Breast epithelium (tissue), 4 donors: ENCODE measurements at regions not wholly inside any gene's neighbourhood (a gene's known extent, or its start where the extent isn't known, plus 50 kb on each side); places are given as distances from the start of the nearest gene placed in this dataset.
A peak's percentile ranks its signal among the peaks of the same experiment; 100 is the strongest.

Experiments
- DNase-seq, 2 donors: peaks; one replicate each; pipeline ENCODE4 v3.0.0-alpha.2; 2019; ENCODE audit warnings: low spot score in 2 of 2
- H3K27ac ChIP-seq, 2 donors: fragments of 200-600 bp; sonication (generic) in 1 of 2; one replicate each; pipeline ENCODE4 v1.5.1; 2016 to 2019; ENCODE audit warnings: mild to moderate bottlenecking in 1 of 2
- H3K27me3 ChIP-seq, 2 donors: fragments of 200-600 bp; sonication (generic) in 1 of 2; one replicate each; pipeline versions ENCODE4 v1.5.1 to v1.6.0; 2017 to 2019; ENCODE audit warnings: control low read depth in 1 of 2, mild to moderate bottlenecking in 1 of 2
- H3K36me3 ChIP-seq: fragments of 200-600 bp; one replicate; pipeline ENCODE4 v1.5.1; 2019
- H3K4me1 ChIP-seq, 2 donors: fragments of 200-600 bp; sonication (generic); one replicate each; pipeline ENCODE4 v1.5.1; 2016 to 2019; ENCODE audit warnings: control low read depth in 1 of 2
- H3K4me3 ChIP-seq, 3 donors: fragments of 200-600 bp; sonication (generic); 1 replicate in 2 of 3; 2 replicates in 1 of 3; pipeline ENCODE4 v1.5.1; 2016 to 2019; ENCODE audit warnings: mild to moderate bottlenecking in 3 of 3, moderate library complexity in 2 of 3
- H3K9me3 ChIP-seq, 2 donors: fragments of 200-600 bp; sonication (generic) in 1 of 2; one replicate each; pipeline ENCODE4 v1.5.1; 2016 to 2019; ENCODE audit warnings: control low read depth in 1 of 2
- CTCF ChIP-seq, 3 donors: fragments of 450-650 bp; IDR thresholded peaks; one replicate each; pipeline ENCODE4 v1.5.1; 2016 to 2017; ENCODE audit warnings: antibody characterized with exemption in 3 of 3, mild to moderate bottlenecking in 3 of 3, moderate library complexity in 3 of 3
- POLR2A ChIP-seq: fragments of 450-650 bp; IDR thresholded peaks from one replicate; pipeline ENCODE4 v1.6.1; 2016; ENCODE audit warnings: antibody characterized with exemption, mild to moderate bottlenecking, moderate library complexity
- POLR2AphosphoS5 ChIP-seq, 3 donors: sonication (generic); formaldehyde crosslinking; IDR thresholded peaks; one replicate each; pipeline ENCODE4 v1.6.1; 2017; ENCODE audit warnings: antibody characterized with exemption in 3 of 3
- intact Hi-C: fragments of 100-400 bp; cut with DNase I; formaldehyde crosslinking; loops from one replicate; pipeline ENCODE4 v1.15.1; 2023; ENCODE audit warnings: low total_unique reads

GRCh38 chr14:58738189-58738836 is 100.6 kb downstream of the DACT1 start:
- H3K4me3 ChIP-seq: no peak overlapping the region
- H3K27ac ChIP-seq: no peak overlapping the region
- H3K27me3 ChIP-seq: no peaks in the 10 kb centered on the region
- H3K36me3 ChIP-seq: no peaks in the 10 kb centered on the region
- H3K9me3 ChIP-seq: no peaks in the 10 kb centered on the region
- peaks cover 0 to 3% of the 10 kb centered on the region in 2 donors for H3K4me1 ChIP-seq
- intact Hi-C loops: no loop called here
- DNase-seq: no peak
- no peak for TF ChIP-seq CTCF (IDR thresholded peaks at IDR 0.05)
- TF ChIP-seq POLR2A: no peak
- no peak for TF ChIP-seq POLR2AphosphoS5 (IDR thresholded peaks at IDR 0.05)

DNA sequence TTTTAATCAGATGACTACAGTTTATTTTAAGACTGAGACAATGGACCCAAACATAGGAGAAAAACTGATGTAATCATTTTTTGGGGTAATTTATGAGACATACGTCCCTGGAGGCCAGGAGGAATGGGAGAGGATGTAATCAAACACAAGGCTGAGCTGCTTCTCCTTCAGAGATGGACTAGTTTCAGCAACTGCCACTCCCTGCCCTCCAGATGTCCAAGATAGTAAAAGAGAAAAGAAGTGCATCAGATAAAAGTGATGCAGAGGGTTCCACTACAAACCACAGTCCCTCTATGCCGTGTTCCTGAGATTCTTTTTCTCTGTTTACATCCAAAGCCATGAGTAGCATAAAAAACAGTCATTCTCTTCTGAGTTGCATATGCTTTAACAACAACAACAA is 101.1 kb downstream of the DACT1 start:
- no peaks in the 10 kb centered on the region for H3K27me3 ChIP-seq
- DNase-seq: no peak
- H3K9me3 ChIP-seq: no peaks in the 10 kb centered on the region
- intact Hi-C loops: no loop called here
- H3K4me3 ChIP-seq: no peak overlapping the region
- no peaks in the 10 kb centered on the region for H3K36me3 ChIP-seq
- TF ChIP-seq POLR2A: no peak
- TF ChIP-seq CTCF (IDR thresholded peaks at IDR 0.05): no peak
- no peak for TF ChIP-seq POLR2AphosphoS5 (IDR thresholded peaks at IDR 0.05)
- H3K27ac ChIP-seq: no peak overlapping the region
- peaks cover 0 to 3% of the 10 kb centered on the region in 2 donors for H3K4me1 ChIP-seq

- no peak for DNase-seq
- Histone ChIP-seq H3K4me3 (no peak overlapping the region), H3K9me3 (no peaks in the 10 kb centered on the region), H3K27me3 (no peaks in the 10 kb centered on the region), H3K36me3 (no peaks in the 10 kb centered on the region), H3K4me1 (peaks cover 0 to 3% of the 10 kb centered on the region in 2 donors), H3K27ac (peak overlapping the region; percentile 52 to 65)
- TF ChIP-seq CTCF (IDR thresholded peaks at IDR 0.05) (no peak), POLR2A (no peak), POLR2AphosphoS5 (IDR thresholded peaks at IDR 0.05) (no peak)
- intact Hi-C loops: no loop called here
Observed at GRCh38 chr14:58739674-58740073, 101.9 kb downstream of the DACT1 start.

GRCh38 chr14:58740379-58740935 is 102.7 kb downstream of the DACT1 start:
- H3K36me3 ChIP-seq: no peaks in the 10 kb centered on the region
- H3K27ac ChIP-seq: peak overlapping the region; percentile 52 to 65
- TF ChIP-seq POLR2AphosphoS5 (IDR thresholded peaks at IDR 0.05) (no peak), POLR2A (no peak), CTCF (IDR thresholded peaks at IDR 0.05) (no peak)
- DNase-seq: peak in 1 of 2 donors; percentile 71
- intact Hi-C loops: no loop called here
- H3K9me3 ChIP-seq: no peaks in the 10 kb centered on the region
- H3K27me3 ChIP-seq: no peaks in the 10 kb centered on the region
- H3K4me1 ChIP-seq: peaks cover 0 to 3% of the 10 kb centered on the region in 2 donors
- no peak overlapping the region for H3K4me3 ChIP-seq

DNA sequence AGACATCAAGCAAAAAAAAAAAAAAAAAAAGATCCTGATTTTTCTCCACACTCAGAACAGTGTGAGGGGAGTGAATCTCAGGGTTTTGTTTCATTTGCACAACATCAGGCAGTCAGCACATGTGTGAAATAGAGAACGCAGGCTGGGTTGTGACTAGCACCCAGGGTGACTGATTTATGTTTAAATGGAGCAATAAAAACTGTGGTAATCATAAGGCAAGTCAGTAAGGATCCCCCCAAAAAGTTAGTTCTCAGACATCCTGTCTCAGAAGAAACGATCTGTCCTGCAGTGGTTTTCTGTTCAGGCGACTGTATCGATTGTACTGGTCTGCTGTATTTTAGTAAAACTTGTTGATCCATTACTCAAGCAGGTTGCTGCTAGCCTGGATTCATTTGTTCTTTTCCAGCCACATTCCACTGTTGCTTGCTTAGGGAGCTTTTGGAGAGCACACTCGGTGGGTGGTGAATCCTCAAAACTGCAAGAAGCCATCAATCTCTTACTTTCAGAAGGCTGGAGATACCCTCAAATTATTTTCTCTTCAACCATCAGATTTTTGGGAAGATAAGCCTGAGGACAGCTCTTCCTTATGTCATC is 107.1 kb downstream of the DACT1 start:
- Histone ChIP-seq H3K27me3 (no peaks in the 10 kb centered on the region), H3K36me3 (no peaks in the 10 kb centered on the region), H3K4me1 (peaks cover 0 to under 1% of the 10 kb centered on the region in 2 donors), H3K9me3 (no peaks in the 10 kb centered on the region), H3K4me3 (no peak overlapping the region), H3K27ac (no peak overlapping the region)
- intact Hi-C loops: no loop called here
- DNase-seq: no peak
- TF ChIP-seq CTCF (IDR thresholded peaks at IDR 0.05): no peak
- no peak for TF ChIP-seq POLR2A
- no peak for TF ChIP-seq POLR2AphosphoS5 (IDR thresholded peaks at IDR 0.05)
